Body of pancreas (tissue), 4 donors: ENCODE measurements at regions not wholly inside any gene's neighbourhood (a gene's known extent, or its start where the extent isn't known, plus 50 kb on each side); places are given as distances from the start of the nearest gene placed in this dataset.

Experiments used
- POLR2A ChIP-seq, 3 donors: fragments of 450-650 bp; IDR thresholded peaks; one replicate each; pipeline ENCODE4 v1.6.1; 2016; ENCODE audit warnings: antibody characterized with exemption in 3 of 3, mild to moderate bottlenecking in 2 of 3
- TF ChIP-seq, protein P1 (sequence below), 7 experiments: fragments of 450-650 bp in 4 of 7; fragments of 200-600 bp in 3 of 7; sonication (generic) in 3 of 7; IDR thresholded peaks; one replicate each; pipeline ENCODE4 v1.5.1; 2016 to 2019; ENCODE audit warnings: antibody characterized with exemption in 7 of 7

DNA sequence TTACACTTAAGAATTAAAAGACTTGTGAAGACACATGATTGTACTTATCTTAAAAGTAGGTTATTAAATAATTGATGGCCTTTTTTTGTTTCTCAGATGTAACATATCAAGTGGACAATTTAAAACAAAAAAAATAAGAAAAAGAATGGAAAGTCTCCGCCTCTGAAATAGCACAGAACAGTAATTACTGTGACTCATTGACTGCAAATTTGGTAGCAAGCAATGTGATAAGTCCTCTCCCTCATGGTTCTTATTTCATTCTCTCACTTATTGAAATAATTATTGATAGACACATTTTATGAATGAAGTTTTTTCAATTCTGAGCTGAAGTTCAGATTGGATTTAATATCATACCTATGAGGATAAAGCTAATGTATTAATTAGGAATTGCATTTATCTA is 717.9 kb upstream of the LUZP2 start:
- TF ChIP-seq, protein P1, sequence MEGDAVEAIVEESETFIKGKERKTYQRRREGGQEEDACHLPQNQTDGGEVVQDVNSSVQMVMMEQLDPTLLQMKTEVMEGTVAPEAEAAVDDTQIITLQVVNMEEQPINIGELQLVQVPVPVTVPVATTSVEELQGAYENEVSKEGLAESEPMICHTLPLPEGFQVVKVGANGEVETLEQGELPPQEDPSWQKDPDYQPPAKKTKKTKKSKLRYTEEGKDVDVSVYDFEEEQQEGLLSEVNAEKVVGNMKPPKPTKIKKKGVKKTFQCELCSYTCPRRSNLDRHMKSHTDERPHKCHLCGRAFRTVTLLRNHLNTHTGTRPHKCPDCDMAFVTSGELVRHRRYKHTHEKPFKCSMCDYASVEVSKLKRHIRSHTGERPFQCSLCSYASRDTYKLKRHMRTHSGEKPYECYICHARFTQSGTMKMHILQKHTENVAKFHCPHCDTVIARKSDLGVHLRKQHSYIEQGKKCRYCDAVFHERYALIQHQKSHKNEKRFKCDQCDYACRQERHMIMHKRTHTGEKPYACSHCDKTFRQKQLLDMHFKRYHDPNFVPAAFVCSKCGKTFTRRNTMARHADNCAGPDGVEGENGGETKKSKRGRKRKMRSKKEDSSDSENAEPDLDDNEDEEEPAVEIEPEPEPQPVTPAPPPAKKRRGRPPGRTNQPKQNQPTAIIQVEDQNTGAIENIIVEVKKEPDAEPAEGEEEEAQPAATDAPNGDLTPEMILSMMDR (IDR thresholded peaks at IDR 0.05) = no peak
- TF ChIP-seq POLR2A (IDR thresholded peaks at IDR 0.05) = no peak
